IMR-90 (cell line): ENCODE measurements at regions not wholly inside any gene's neighbourhood (a gene's known extent, or its start where the extent isn't known, plus 50 kb on each side); places are given as distances from the start of the nearest gene placed in this dataset.

Experiments used
- ATAC-seq: fragments of 200-7000 bp; cut with Tn5 transposase; 2 replicates; pipeline ENCODE4 v1.9.1; 2020; ENCODE audit warnings: low read depth, mild to moderate bottlenecking, moderate library complexity
- BruUV-seq: library from RNA; stranded (reverse); fragments of 400-500 nt; replicated peaks from 2 replicates; lab custom pipeline; 2021; lab: Mats Ljungman, UMichigan
- CTCF ChIA-PET: fragments of 300-600 bp; formaldehyde crosslinking; extraction: SDS; loops from one replicate; lab custom pipeline; 2021; ENCODE audit warnings: antibody characterized with exemption; lab: Yijun Ruan, JAX
- POLR2A ChIA-PET: fragments of 300-600 bp; sonication (Branson Sonifier 250); formaldehyde crosslinking; loops from one replicate; lab custom pipeline; 2022; ENCODE audit warnings: antibody characterized with exemption; ENCODE audit not compliant: unreplicated experiment; lab: Charles Lee
- DNase-seq: peaks from one replicate; pipeline ENCODE4 v3.0.0; 2013
- H2AFZ ChIP-seq: replicated peaks from 2 replicates; pipeline ENCODE3; 2013; ENCODE audit warnings: low read length, mild to moderate bottlenecking; ENCODE audit not compliant: poor library complexity
- H2AK5ac ChIP-seq: 2 replicates; pipeline ENCODE4 v1.6.1; 2013; ENCODE audit warnings: low read depth, low read length, inconsistent platforms
- H2AK9ac ChIP-seq: replicated peaks from 2 replicates; pipeline ENCODE3; 2013; ENCODE audit warnings: mild to moderate bottlenecking, low read depth, low read length, moderate library complexity; ENCODE audit not compliant: poor library complexity
- H2BK120ac ChIP-seq: 2 replicates; pipeline ENCODE4 v1.6.1; 2013; ENCODE audit warnings: low read depth, low read length, inconsistent platforms
- H2BK15ac ChIP-seq: 3 replicates; pipeline ENCODE4 v1.6.1; 2013; ENCODE audit warnings: low read depth, low read length, inconsistent platforms
- H2BK20ac ChIP-seq: 2 replicates; pipeline ENCODE4 v1.6.1; 2013; ENCODE audit warnings: low read depth, mild to moderate bottlenecking, inconsistent platforms, low read length, moderate library complexity
- H2BK5ac ChIP-seq: 2 replicates; pipeline ENCODE4 v1.6.1; 2013; ENCODE audit warnings: mild to moderate bottlenecking, low read depth, low read length, inconsistent platforms; ENCODE audit not compliant: poor library complexity, severe bottlenecking
- H3K14ac ChIP-seq: replicated peaks from 2 replicates; pipeline ENCODE4 v1.6.1; 2013; ENCODE audit warnings: low read depth, low read length, inconsistent platforms
- H3K18ac ChIP-seq: 2 replicates; pipeline ENCODE4 v1.6.1; 2013; ENCODE audit warnings: low read depth, low read length, control low read depth
- H3K23ac ChIP-seq: 2 replicates; pipeline ENCODE4 v1.6.1; 2013; ENCODE audit warnings: low read depth, low read length, inconsistent platforms
- H3K27ac ChIP-seq: 2 replicates; pipeline ENCODE4 v1.5.1; 2013; ENCODE audit warnings: mild to moderate bottlenecking, control low read depth, low read length; ENCODE audit not compliant: insufficient read depth
- H3K27me3 ChIP-seq: 2 replicates; pipeline ENCODE4 v1.6.1; 2013; ENCODE audit warnings: low read length; ENCODE audit not compliant: control insufficient read depth, insufficient read depth
- H3K36me3 ChIP-seq: 2 replicates; pipeline ENCODE4 v1.6.1; 2013; ENCODE audit warnings: low read length, mixed read lengths; ENCODE audit not compliant: control insufficient read depth, insufficient read depth
- H3K4ac ChIP-seq: 2 replicates; pipeline ENCODE4 v1.6.1; 2013; ENCODE audit warnings: low read depth, low read length, inconsistent platforms
- H3K4me1 ChIP-seq: 2 replicates; pipeline ENCODE4 v1.6.1; 2013; ENCODE audit warnings: low read length, mixed read lengths; ENCODE audit not compliant: control insufficient read depth, insufficient read depth
- H3K4me2 ChIP-seq: 2 replicates; pipeline ENCODE4 v1.6.1; 2013; ENCODE audit warnings: low read depth, mild to moderate bottlenecking, control low read depth, low read length, moderate library complexity
- H3K4me3 ChIP-seq: 2 replicates; pipeline ENCODE4 v1.5.1; 2013; ENCODE audit warnings: low read depth, mild to moderate bottlenecking, control low read depth, low read length, moderate library complexity; ENCODE audit not compliant: insufficient read depth
- H3K56ac ChIP-seq: 2 replicates; pipeline ENCODE4 v1.6.1; 2013; ENCODE audit warnings: low read length, inconsistent platforms; ENCODE audit not compliant: insufficient read depth; ENCODE audit errors: extremely low read depth
- H3K79me1 ChIP-seq, 2 experiments: 2 replicates each; pipeline ENCODE4 v1.6.1; 2013; ENCODE audit warnings: low read length in 2 of 2, inconsistent platforms in 1 of 2, low read depth in 1 of 2
- H3K9ac ChIP-seq: 2 replicates; pipeline ENCODE4 v1.6.1; 2013; ENCODE audit warnings: low read depth, low read length, control low read depth
- H3K9me1 ChIP-seq: 2 replicates; pipeline ENCODE4 v1.6.1; 2013; ENCODE audit warnings: low read length, inconsistent platforms; ENCODE audit not compliant: insufficient read depth
- H3K9me3 ChIP-seq: 2 replicates; pipeline ENCODE4 v1.6.1; 2013; ENCODE audit warnings: low read length; ENCODE audit not compliant: control insufficient read depth, insufficient read depth
- H4K20me1 ChIP-seq: 2 replicates; pipeline ENCODE4 v1.6.1; 2013; ENCODE audit warnings: low read length, inconsistent platforms; ENCODE audit not compliant: insufficient read depth
- H4K5ac ChIP-seq: 2 replicates; pipeline ENCODE4 v1.6.1; 2013; ENCODE audit warnings: mild to moderate bottlenecking, low read depth, low read length, control low read depth
- H4K8ac ChIP-seq, 2 experiments: 2 replicates each; pipeline ENCODE4 v1.6.1; 2013; ENCODE audit warnings: low read depth in 2 of 2, low read length in 2 of 2, control low read depth in 1 of 2, inconsistent platforms in 1 of 2
- H4K91ac ChIP-seq: 2 replicates; pipeline ENCODE4 v1.6.1; 2013; ENCODE audit warnings: low read depth, low read length, inconsistent platforms; ENCODE audit not compliant: insufficient read depth
- MAZ ChIP-seq: IDR thresholded peaks from 2 replicates; pipeline ENCODE4 v1.6.1; 2012; ENCODE audit warnings: low read depth, mild to moderate bottlenecking, low read length, improper control_type of control experiment, moderate library complexity, borderline replicate concordance
- MXI1 ChIP-seq: IDR thresholded peaks from 2 replicates; pipeline ENCODE4 v1.6.1; 2012; ENCODE audit warnings: low read depth, mild to moderate bottlenecking, low read length, moderate library complexity, borderline replicate concordance
- POLR2A ChIP-seq: IDR thresholded peaks from 2 replicates; pipeline ENCODE4 v1.6.1; 2012; ENCODE audit warnings: mild to moderate bottlenecking, low read depth, low read length
- SMC3 ChIP-seq: fragments of 150-350 bp; IDR thresholded peaks from 2 replicates; pipeline ENCODE4 v1.6.1; 2016; ENCODE audit warnings: low read depth, mild to moderate bottlenecking, antibody characterized with exemption, low read length, moderate library complexity
- WGBS, 2 experiments: methylation state at CpG; one replicate each; pipeline versions ENCODE4 v1.1.5 to v1.1.7; 2013; ENCODE audit warnings: missing lambda C conversion rate in 2 of 2; ENCODE audit not compliant: insufficient read length in 1 of 2; ENCODE audit errors: extremely low coverage in 2 of 2; 5-methylcytosine and 5-hydroxymethylcytosine counted together
- dilution Hi-C: fragments of 300-500 bp; cut with HindIII; formaldehyde crosslinking; loops from one replicate; pipeline ENCODE4 v1.14.3; 2018; ENCODE audit warnings: low sequenced_read_pairs; ENCODE audit not compliant: unreplicated experiment
- in situ Hi-C: fragments of 300-500 bp; cut with MboI; formaldehyde crosslinking; loops from 3 replicates; pipeline ENCODE4 v1.14.3; 2019; ENCODE audit warnings: low sequenced_read_pairs, inconsistent platforms, mixed read lengths
- intact Hi-C: fragments of 100-400 bp; cut with micrococcal nuclease; formaldehyde crosslinking; loops from 2 replicates; pipeline ENCODE4 v1.10.0; 2022

DNA sequence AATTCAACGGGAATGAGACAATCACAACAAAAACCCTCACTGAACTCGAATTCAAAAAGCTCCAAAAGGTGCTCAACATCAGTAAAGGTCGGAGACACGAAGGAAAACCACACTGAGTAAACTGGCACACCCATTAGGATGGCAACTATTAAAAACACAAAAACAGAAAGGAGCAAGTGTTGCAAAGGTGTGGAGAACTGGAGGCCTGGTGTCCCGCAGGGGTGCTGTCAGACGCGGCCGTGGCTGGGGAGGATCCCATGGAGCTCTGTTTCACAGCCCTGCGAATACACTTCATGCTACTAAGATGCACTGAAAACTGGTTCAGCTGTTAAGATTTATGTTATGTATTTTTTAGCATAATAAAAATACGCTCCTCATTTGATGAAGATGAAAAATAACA lies 730.6 kb downstream of the GALR1 start:
- dilution Hi-C loops, result no loop called here
- H3K27ac ChIP-seq, result no peak overlapping the region
- H3K79me1 ChIP-seq, result no peaks in the 10 kb centered on the region
- POLR2A ChIA-PET, result no interaction called here
- H2BK120ac ChIP-seq, result no peak overlapping the region
- intact Hi-C loops, result no loop called here
- ATAC-seq, result no peak
- H2BK15ac ChIP-seq, result no peak overlapping the region
- no peak overlapping the region for H2AFZ ChIP-seq
- no peak overlapping the region for H3K9ac ChIP-seq
- WGBS, 2 experiments, result no CpG with 5 or more reads among the region's 10 CpGs
- no peak overlapping the region for H3K23ac ChIP-seq
- H3K9me1 ChIP-seq, result no peaks in the 10 kb centered on the region
- H3K4me1 ChIP-seq, result no peaks in the 10 kb centered on the region
- no peak overlapping the region for H3K4ac ChIP-seq
- in situ Hi-C loops, result no loop called here
- no peak overlapping the region for H4K91ac ChIP-seq
- no peak overlapping the region for H4K8ac ChIP-seq
- no peak for TF ChIP-seq SMC3
- TF ChIP-seq MAZ, result no peak
- no peak for TF ChIP-seq POLR2A
- TF ChIP-seq MXI1, result no peak
- H3K9me3 ChIP-seq, result peaks cover 46% of the 10 kb centered on the region
- no peaks in the 10 kb centered on the region for H3K36me3 ChIP-seq
- H3K4me3 ChIP-seq, result no peak overlapping the region
- H2BK5ac ChIP-seq, result no peak overlapping the region
- no TSS peak for BruUV-seq
- no peak overlapping the region for H3K56ac ChIP-seq
- DNase-seq, result no peak
- no peaks in the 10 kb centered on the region for H4K20me1 ChIP-seq
- H3K27me3 ChIP-seq, result no peaks in the 10 kb centered on the region
- no peak overlapping the region for H3K14ac ChIP-seq
- no peak overlapping the region for H2BK20ac ChIP-seq
- H3K4me2 ChIP-seq, result no peak overlapping the region
- CTCF ChIA-PET, result no interaction called here
- H3K18ac ChIP-seq, result no peak overlapping the region
- H2AK5ac ChIP-seq, result no peak overlapping the region
- no peak overlapping the region for H2AK9ac ChIP-seq
- no peak overlapping the region for H4K5ac ChIP-seq
